ENCODE measurements at regions not wholly inside any gene's neighbourhood (a gene's known extent, or its start where the extent isn't known, plus 50 kb on each side); places are given as distances from the start of the nearest gene placed in this dataset.

GRCh38 chr3:5339967-5340535 is 152.5 kb downstream of the EDEM1 start:
- Histone ChIP-seq H3K4me2 (ENCODE audit: low read depth, low read length, poor library complexity, severe bottlenecking) (no peak overlapping the region), H3K27me3 (ENCODE audit: insufficient read depth, low read length, poor library complexity, severe bottlenecking) (no peaks in the 10 kb centered on the region), H3K4me3 (ENCODE audit: low read length, poor library complexity, severe bottlenecking) (no peak overlapping the region), H3K9me2 (replicated peaks; ENCODE audit: low read depth, low read length) (no peaks in the 10 kb centered on the region), H3K9me3 (ENCODE audit: insufficient read depth, low read depth, low read length) (no peaks in the 10 kb centered on the region), H2AFZ (ENCODE audit: low read length) (no peak overlapping the region), H3K9ac (ENCODE audit: low read depth, low read length, poor library complexity, severe bottlenecking) (no peak overlapping the region), H4K20me1 (ENCODE audit: insufficient read depth, low read length, poor library complexity, severe bottlenecking) (no peaks in the 10 kb centered on the region), H3K36me3 (ENCODE audit: insufficient read depth, low read length) (no peaks in the 10 kb centered on the region), H3F3A (ENCODE audit: low read depth) (no peaks in the 10 kb centered on the region), H3K4me1 (ENCODE audit: insufficient read depth, low read length, poor library complexity, severe bottlenecking) (no peaks in the 10 kb centered on the region), H3K79me2 (ENCODE audit: insufficient read depth, low read length) (no peaks in the 10 kb centered on the region)
- TF ChIP-seq CTCF (conservative IDR thresholded peaks at IDR 0.05; ENCODE audit: low read length) (no peak), EZH2phosphoT487 (IDR thresholded peaks at IDR 0.05; ENCODE audit: borderline replicate concordance) (no peak)

- H3K36me3 ChIP-seq (ENCODE audit: insufficient read depth, low read length) = no peaks in the 10 kb centered on the region
- H3K4me2 ChIP-seq (ENCODE audit: low read depth, low read length, poor library complexity, severe bottlenecking) = no peak overlapping the region
- no peaks in the 10 kb centered on the region for H3F3A ChIP-seq (ENCODE audit: low read depth)
- H3K4me1 ChIP-seq (ENCODE audit: insufficient read depth, low read length, poor library complexity, severe bottlenecking) = no peaks in the 10 kb centered on the region
- no peaks in the 10 kb centered on the region for H3K27me3 ChIP-seq (ENCODE audit: insufficient read depth, low read length, poor library complexity, severe bottlenecking)
- no peaks in the 10 kb centered on the region for H3K9me3 ChIP-seq (ENCODE audit: insufficient read depth, low read depth, low read length)
- H4K20me1 ChIP-seq (ENCODE audit: insufficient read depth, low read length, poor library complexity, severe bottlenecking) = no peaks in the 10 kb centered on the region
- TF ChIP-seq EZH2phosphoT487 (IDR thresholded peaks at IDR 0.05; ENCODE audit: borderline replicate concordance) (no peak), CTCF (conservative IDR thresholded peaks at IDR 0.05; ENCODE audit: low read length) (no peak)
- no peaks in the 10 kb centered on the region for H3K79me2 ChIP-seq (ENCODE audit: insufficient read depth, low read length)
- H2AFZ ChIP-seq (ENCODE audit: low read length) = no peak overlapping the region
- H3K4me3 ChIP-seq (ENCODE audit: low read length, poor library complexity, severe bottlenecking) = no peak overlapping the region
- no peaks in the 10 kb centered on the region for H3K9me2 ChIP-seq (replicated peaks; ENCODE audit: low read depth, low read length)
- H3K9ac ChIP-seq (ENCODE audit: low read depth, low read length, poor library complexity, severe bottlenecking) = no peak overlapping the region
These were observed 154.1 kb downstream of the EDEM1 start for GRCh38 chr3:5341610-5342009.

GRCh38 chr3:5343459-5343858 is 156.0 kb downstream of the EDEM1 start:
- Histone ChIP-seq H3K4me3 (ENCODE audit: low read length, poor library complexity, severe bottlenecking) (no peak overlapping the region), H3K9me3 (ENCODE audit: insufficient read depth, low read depth, low read length) (no peaks in the 10 kb centered on the region), H4K20me1 (ENCODE audit: insufficient read depth, low read length, poor library complexity, severe bottlenecking) (no peaks in the 10 kb centered on the region), H3K4me2 (ENCODE audit: low read depth, low read length, poor library complexity, severe bottlenecking) (no peak overlapping the region), H3F3A (ENCODE audit: low read depth) (no peaks in the 10 kb centered on the region), H3K4me1 (ENCODE audit: insufficient read depth, low read length, poor library complexity, severe bottlenecking) (no peaks in the 10 kb centered on the region), H2AFZ (ENCODE audit: low read length) (no peak overlapping the region), H3K9me2 (replicated peaks; ENCODE audit: low read depth, low read length) (no peaks in the 10 kb centered on the region), H3K27me3 (ENCODE audit: insufficient read depth, low read length, poor library complexity, severe bottlenecking) (no peaks in the 10 kb centered on the region), H3K79me2 (ENCODE audit: insufficient read depth, low read length) (no peaks in the 10 kb centered on the region), H3K36me3 (ENCODE audit: insufficient read depth, low read length) (no peaks in the 10 kb centered on the region), H3K9ac (ENCODE audit: low read depth, low read length, poor library complexity, severe bottlenecking) (no peak overlapping the region)
- TF ChIP-seq EZH2phosphoT487 (IDR thresholded peaks at IDR 0.05; ENCODE audit: borderline replicate concordance) (no peak), CTCF (conservative IDR thresholded peaks at IDR 0.05; ENCODE audit: low read length) (no peak)

All from Loucy (cell line).